GM23338 (cell line): ENCODE measurements at regions not wholly inside any gene's neighbourhood (a gene's known extent, or its start where the extent isn't known, plus 50 kb on each side); places are given as distances from the start of the nearest gene placed in this dataset.

ENCODE experiments used
- ATAC-seq: fragments of 200-7000 bp; cut with Tn5 transposase; 3 replicates; pipeline ENCODE4 v1.9.1; 2020
- DNase-seq: peaks from one replicate; pipeline ENCODE4 v3.0.0-alpha.2; 2015; ENCODE audit warnings: low spot score
- H2AFZ ChIP-seq: fragments of 200-600 bp; sonication (generic); 2 replicates; pipeline ENCODE4 v1.8.0; 2016; ENCODE audit warnings: antibody characterized with exemption, mild to moderate bottlenecking, moderate library complexity
- H3F3A ChIP-seq: fragments of 200-600 bp; sonication (generic); replicated peaks from 2 replicates; pipeline ENCODE4 v1.8.0; 2017; ENCODE audit warnings: antibody characterized with exemption, mixed run types, low read depth
- H3K27ac ChIP-seq: fragments of 200-600 bp; sonication (generic); 2 replicates; pipeline ENCODE4 v1.6.1; 2016; ENCODE audit warnings: low read depth
- H3K27me3 ChIP-seq: fragments of 200-600 bp; sonication (generic); 2 replicates; pipeline ENCODE4 v1.8.0; 2016; ENCODE audit warnings: mild to moderate bottlenecking, mixed run types, moderate library complexity; ENCODE audit not compliant: insufficient read depth
- H3K36me3 ChIP-seq: fragments of 200-600 bp; sonication (generic); 2 replicates; pipeline ENCODE4 v1.8.0; 2016; ENCODE audit warnings: mild to moderate bottlenecking; ENCODE audit not compliant: insufficient read depth
- H3K4me1 ChIP-seq: fragments of 200-600 bp; sonication (generic); 2 replicates; pipeline ENCODE4 v1.8.0; 2016; ENCODE audit warnings: mild to moderate bottlenecking, moderate library complexity; ENCODE audit not compliant: insufficient read depth
- H3K4me2 ChIP-seq: fragments of 200-600 bp; sonication (generic); 2 replicates; pipeline ENCODE4 v1.7.1; 2017; ENCODE audit warnings: mixed run types
- H3K4me3 ChIP-seq: fragments of 200-600 bp; sonication (generic); 2 replicates; pipeline ENCODE4 v1.6.1; 2016; ENCODE audit warnings: mixed run types
- H3K79me2 ChIP-seq: fragments of 200-600 bp; sonication (generic); replicated peaks from 2 replicates; pipeline ENCODE4 v1.8.0; 2017; ENCODE audit warnings: mild to moderate bottlenecking; ENCODE audit not compliant: insufficient read depth
- H3K9me2 ChIP-seq: fragments of 200-600 bp; sonication (generic); 2 replicates; pipeline ENCODE4 v1.8.0; 2017; ENCODE audit not compliant: insufficient read depth
- H4K20me1 ChIP-seq: fragments of 200-600 bp; sonication (generic); replicated peaks from 2 replicates; pipeline ENCODE4 v1.8.0; 2017; ENCODE audit warnings: mild to moderate bottlenecking; ENCODE audit not compliant: insufficient read depth
- H3K27ac Mint-ChIP-seq: 2 replicates; pipeline ENCODE4 v1.8.0; 2020; ENCODE audit warnings: inconsistent platforms, mild to moderate bottlenecking, moderate library complexity, mixed read lengths
- H3K27me3 Mint-ChIP-seq: 3 replicates; pipeline ENCODE4 v1.8.0; 2022; ENCODE audit warnings: low read depth, mild to moderate bottlenecking, moderate library complexity, mixed read lengths, inconsistent platforms; ENCODE audit not compliant: insufficient read depth, poor library complexity
- H3K36me3 Mint-ChIP-seq: 3 replicates; pipeline ENCODE4 v1.8.0; 2021; ENCODE audit warnings: low read depth, mild to moderate bottlenecking, inconsistent platforms, moderate library complexity, mixed read lengths
- H3K4me1 Mint-ChIP-seq: 3 replicates; pipeline ENCODE4 v1.8.0; 2020; ENCODE audit warnings: mild to moderate bottlenecking, inconsistent platforms, mixed read lengths
- H3K4me3 Mint-ChIP-seq: 3 replicates; pipeline ENCODE4 v1.8.0; 2021; ENCODE audit warnings: moderate library complexity, mild to moderate bottlenecking, inconsistent platforms, mixed read lengths
- H3K9me3 Mint-ChIP-seq: 3 replicates; pipeline ENCODE4 v1.8.0; 2020; ENCODE audit warnings: moderate library complexity, mild to moderate bottlenecking, inconsistent platforms, mixed read lengths
- CREB1 ChIP-seq: fragments of 250-450 bp; sonication (Bioruptor Pico); IDR thresholded peaks from 2 replicates; pipeline ENCODE4 v1.5.0; 2020; ENCODE audit warnings: low read depth, mild to moderate bottlenecking, moderate library complexity
- CTCF ChIP-seq, 2 experiments: fragments of 200-600 bp in 1 of 2; sonication (generic) in 1 of 2; conservative IDR thresholded peaks; 2 replicates each; pipeline versions ENCODE4 v1.5.1 to v1.6.1; 2016 to 2017; ENCODE audit warnings: antibody characterized with exemption in 2 of 2, low read depth in 2 of 2, mild to moderate bottlenecking in 2 of 2, moderate library complexity in 1 of 2
- ETS1 ChIP-seq: IDR thresholded peaks from 2 replicates; pipeline ENCODE4 v1.6.1; 2016; ENCODE audit warnings: antibody characterized with exemption
- EZH2 ChIP-seq: fragments of 200-600 bp; sonication (generic); IDR thresholded peaks from one replicate; pipeline ENCODE4 v1.8.0; 2017; ENCODE audit warnings: antibody characterized with exemption, mild to moderate bottlenecking, low read depth; ENCODE audit not compliant: unreplicated experiment
- EZH2phosphoT487 ChIP-seq: fragments of 200-600 bp; sonication (generic); IDR thresholded peaks from one replicate; pipeline ENCODE4 v1.8.1; 2018; ENCODE audit warnings: antibody characterized with exemption; ENCODE audit not compliant: unreplicated experiment
- JUNB ChIP-seq: IDR thresholded peaks from one replicate; pipeline ENCODE4 v1.6.1; 2016; ENCODE audit warnings: antibody characterized with exemption; ENCODE audit not compliant: unreplicated experiment
- NANOG ChIP-seq: IDR thresholded peaks from 2 replicates; pipeline ENCODE4 v1.6.1; 2016; ENCODE audit warnings: antibody characterized with exemption, borderline replicate concordance
- POLR2AphosphoS5 ChIP-seq: IDR thresholded peaks from 2 replicates; pipeline ENCODE4 v1.6.1; 2016; ENCODE audit warnings: antibody characterized with exemption, low read depth
- REST ChIP-seq: IDR thresholded peaks from one replicate; pipeline ENCODE4 v1.6.1; 2018; ENCODE audit warnings: antibody characterized with exemption; ENCODE audit not compliant: unreplicated experiment
- STAT1 ChIP-seq: IDR thresholded peaks from one replicate; pipeline ENCODE4 v1.6.1; 2016; ENCODE audit warnings: antibody characterized with exemption; ENCODE audit not compliant: unreplicated experiment
- ZNF114 ChIP-seq: fragments of 250-450 bp; sonication (Bioruptor Pico); IDR thresholded peaks from 2 replicates; pipeline ENCODE4 v1.5.0; 2020; ENCODE audit warnings: mild to moderate bottlenecking, moderate library complexity
- ZNF331 ChIP-seq: fragments of 250-450 bp; sonication (Bioruptor Pico); IDR thresholded peaks from 2 replicates; pipeline ENCODE4 v1.5.0; 2020; ENCODE audit warnings: low read depth, mild to moderate bottlenecking, moderate library complexity
- ZNF462 ChIP-seq: fragments of 250-450 bp; sonication (Bioruptor Pico); IDR thresholded peaks from 2 replicates; pipeline ENCODE4 v1.5.0; 2020; ENCODE audit warnings: mild to moderate bottlenecking, moderate library complexity

- H2AFZ ChIP-seq = no peak overlapping the region
- no peaks in the 10 kb centered on the region for H3K79me2 ChIP-seq
- no peaks in the 10 kb centered on the region for H3K4me1 ChIP-seq
- H3K9me2 ChIP-seq = no peaks in the 10 kb centered on the region
- no peak overlapping the region for H3K4me2 ChIP-seq
- Mint-ChIP-seq H3K4me3 (no peak overlapping the region), H3K4me1 (no peaks in the 10 kb centered on the region), H3K9me3 (no peaks in the 10 kb centered on the region), H3K36me3 (no peaks in the 10 kb centered on the region), H3K27me3 (peaks cover 2% of the 10 kb centered on the region), H3K27ac (no peak overlapping the region)
- TF ChIP-seq CTCF (conservative IDR thresholded peaks at IDR 0.05; ENCODE audit: low read depth in 2 of 2) = no peak
- no peak for TF ChIP-seq POLR2AphosphoS5
- no peak for TF ChIP-seq REST
- TF ChIP-seq ZNF462 (CRISPR knock-in tag) = no peak
- TF ChIP-seq ZNF114 (CRISPR knock-in tag) = no peak
- TF ChIP-seq STAT1 = no peak
- TF ChIP-seq ZNF331 = no peak
- no peak for TF ChIP-seq EZH2phosphoT487
- TF ChIP-seq CREB1 (CRISPR knock-in tag) = no peak
- TF ChIP-seq EZH2 = no peak
- no peak for TF ChIP-seq ETS1
- TF ChIP-seq JUNB = no peak
- TF ChIP-seq NANOG = no peak
- no peaks in the 10 kb centered on the region for H3K36me3 ChIP-seq
- H3K27me3 ChIP-seq = no peaks in the 10 kb centered on the region
- no peak overlapping the region for H3K27ac ChIP-seq
- no peaks in the 10 kb centered on the region for H3F3A ChIP-seq
- no peak overlapping the region for H3K4me3 ChIP-seq
- DNase-seq (no peak), ATAC-seq (no peak)
- H4K20me1 ChIP-seq = no peaks in the 10 kb centered on the region
Observed at GRCh38 chr5:133701871-133702270, 89.5 kb upstream of the FSTL4 start.
